Panc1 (cell line): ENCODE measurements at regions not wholly inside any gene's neighbourhood (a gene's known extent, or its start where the extent isn't known, plus 50 kb on each side); places are given as distances from the start of the nearest gene placed in this dataset.

ENCODE experiments used
- ATAC-seq: fragments of 200-7000 bp; cut with Tn5 transposase; 2 replicates; pipeline ENCODE4 v1.9.1; 2020; ENCODE audit warnings: mild to moderate bottlenecking, moderate library complexity
- BruUV-seq: library from RNA; stranded (reverse); fragments of 400-500 nt; replicated peaks from 2 replicates; lab custom pipeline; 2021; lab: Mats Ljungman, UMichigan
- CTCF ChIA-PET: fragments of 300-600 bp; sonication (Branson Sonifier 250); formaldehyde crosslinking; loops from one replicate; lab custom pipeline; 2022; ENCODE audit warnings: antibody characterized with exemption; lab: Charles Lee
- POLR2A ChIA-PET: fragments of 300-600 bp; sonication (Branson Sonifier 250); formaldehyde crosslinking; loops from one replicate; lab custom pipeline; 2022; ENCODE audit warnings: antibody characterized with exemption; lab: Charles Lee
- DNase-seq: peaks from one replicate; pipeline ENCODE4 v3.0.0-alpha.2; 2010; ENCODE audit warnings: low read depth, low spot score
- H3K27ac ChIP-seq: 2 replicates; pipeline ENCODE4 v1.5.1; 2011; ENCODE audit warnings: mild to moderate bottlenecking, low read length, inconsistent platforms
- H3K27me3 ChIP-seq: fragments of 200-500 bp; sonication (Bioruptor generic); 2 replicates; pipeline ENCODE4 v1.6.0; 2014; ENCODE audit warnings: low read length, inconsistent platforms; ENCODE audit not compliant: control insufficient read depth, insufficient read depth
- H3K36me3 ChIP-seq: fragments of 200-500 bp; sonication (Bioruptor generic); 2 replicates; pipeline ENCODE4 v1.5.1; 2014; ENCODE audit warnings: inconsistent platforms, mild to moderate bottlenecking, low read length, moderate library complexity; ENCODE audit not compliant: control insufficient read depth, insufficient read depth
- H3K4me1 ChIP-seq: 2 replicates; pipeline ENCODE4 v1.5.1; 2011; ENCODE audit warnings: inconsistent platforms, mild to moderate bottlenecking, low read length, moderate library complexity; ENCODE audit not compliant: control insufficient read depth, insufficient read depth
- H3K4me3 ChIP-seq, 2 experiments: 2 replicates each; pipeline ENCODE4 v1.5.1; 2011 to 2012; ENCODE audit warnings: low read depth in 2 of 2, low read length in 2 of 2, mild to moderate bottlenecking in 2 of 2, inconsistent platforms in 1 of 2, moderate library complexity in 1 of 2
- H3K9me3 ChIP-seq: fragments of 200-500 bp; sonication (Bioruptor generic); 2 replicates; pipeline ENCODE4 v1.5.1; 2014; ENCODE audit warnings: low read depth, mild to moderate bottlenecking, inconsistent platforms, low read length, moderate library complexity; ENCODE audit not compliant: control insufficient read depth, insufficient read depth
- CTCF ChIP-seq: fragments of 450-650 bp; IDR thresholded peaks from 2 replicates; pipeline ENCODE4 v1.5.1; 2017; ENCODE audit warnings: mild to moderate bottlenecking
- POLR2AphosphoS5 ChIP-seq: IDR thresholded peaks from 2 replicates; pipeline ENCODE4 v1.6.1; 2012; ENCODE audit warnings: mild to moderate bottlenecking, low read depth, low read length, moderate library complexity
- REST ChIP-seq, 2 experiments: IDR thresholded peaks; 2 replicates each; pipeline ENCODE4 v1.6.1; 2011 to 2012; ENCODE audit warnings: low read depth in 2 of 2, control low read depth in 1 of 2, low read length in 1 of 2, mild to moderate bottlenecking in 1 of 2, moderate library complexity in 1 of 2; ENCODE audit not compliant: insufficient read depth in 1 of 2
- SIN3A ChIP-seq: IDR thresholded peaks from 2 replicates; pipeline ENCODE4 v1.6.1; 2012; ENCODE audit warnings: low read depth, mild to moderate bottlenecking, low read length, moderate library complexity, borderline replicate concordance; ENCODE audit not compliant: insufficient read depth
- TCF7L2 ChIP-seq: IDR thresholded peaks from 2 replicates; pipeline ENCODE4 v1.6.1; 2011; ENCODE audit warnings: mild to moderate bottlenecking, low read depth, low read length, inconsistent platforms
- in situ Hi-C: cut with HindIII; loops from 2 replicates; pipeline ENCODE4 v1.10.0; 2016; ENCODE audit warnings: low sequenced_read_pairs, low pct_unique_long_range_greater_than_20kb
- intact Hi-C: fragments of 100-400 bp; cut with micrococcal nuclease; formaldehyde crosslinking; loops from one replicate; pipeline ENCODE4 v1.10.0; 2022; ENCODE audit not compliant: unreplicated experiment

- intact Hi-C loops (no loop called here), in situ Hi-C loops (no loop called here)
- ATAC-seq (no peak), DNase-seq (no peak)
- H3K4me3 ChIP-seq = no peak overlapping the region
- H3K27ac ChIP-seq = no peak overlapping the region
- H3K4me1 ChIP-seq = no peaks in the 10 kb centered on the region
- ChIA-PET POLR2A (interaction anchor here (0.6 kb wide), 1 partner anchor 48 kb away, joined by 7 read pairs; no protein-coding TSS in a partner anchor), CTCF (interaction anchor here (0.5 kb wide), 1 partner anchor 32 kb away, joined by 7 read pairs; no protein-coding TSS in a partner anchor)
- BruUV-seq = no TSS peak
- H3K27me3 ChIP-seq = peaks cover 4% of the 10 kb centered on the region; the same call in 1 of the 2 replicates
- H3K36me3 ChIP-seq = no peaks in the 10 kb centered on the region
- no peaks in the 10 kb centered on the region for H3K9me3 ChIP-seq
- TF ChIP-seq POLR2AphosphoS5 = no peak
- no peak for TF ChIP-seq REST (IDR thresholded peaks at IDR 0.05; ENCODE audit: insufficient read depth in 1 of 2, low read depth in 2 of 2, low read length in 1 of 2)
- TF ChIP-seq SIN3A = no peak
- TF ChIP-seq TCF7L2 = no peak
- TF ChIP-seq CTCF = no peak
These were observed 303.5 kb upstream of the SFSWAP start for GRCh38 chr12:131407221-131408035.

- ChIA-PET POLR2A (no interaction called here), CTCF (no interaction called here)
- Histone ChIP-seq H3K4me1 (no peaks in the 10 kb centered on the region), H3K27me3 (peaks cover 4% of the 10 kb centered on the region; the same call in 1 of the 2 replicates), H3K36me3 (no peaks in the 10 kb centered on the region), H3K4me3 (no peak overlapping the region), H3K27ac (no peak overlapping the region), H3K9me3 (no peaks in the 10 kb centered on the region)
- intact Hi-C loops = no loop called here
- TF ChIP-seq POLR2AphosphoS5 = no peak
- no peak for TF ChIP-seq SIN3A
- TF ChIP-seq CTCF = no peak
- TF ChIP-seq REST (IDR thresholded peaks at IDR 0.05; ENCODE audit: insufficient read depth in 1 of 2, low read depth in 2 of 2, low read length in 1 of 2) = no peak
- TF ChIP-seq TCF7L2 = no peak
- no TSS peak for BruUV-seq
- DNase-seq = no peak
- in situ Hi-C loops = no loop called here
- ATAC-seq = no peak
These were observed 302.9 kb upstream of the SFSWAP start for GRCh38 chr12:131408036-131408365.
